GM18519 (cell line): ENCODE measurements at regions not wholly inside any gene's neighbourhood (a gene's known extent, or its start where the extent isn't known, plus 50 kb on each side); places are given as distances from the start of the nearest gene placed in this dataset.

Source experiments
- ATAC-seq: cut with Tn5 transposase; IDR thresholded peaks from one replicate; pipeline ENCODE4 v1.9.1; 2021; ENCODE audit warnings: mild to moderate bottlenecking, moderate library complexity; ENCODE audit not compliant: unreplicated experiment, low FRiP score

DNA sequence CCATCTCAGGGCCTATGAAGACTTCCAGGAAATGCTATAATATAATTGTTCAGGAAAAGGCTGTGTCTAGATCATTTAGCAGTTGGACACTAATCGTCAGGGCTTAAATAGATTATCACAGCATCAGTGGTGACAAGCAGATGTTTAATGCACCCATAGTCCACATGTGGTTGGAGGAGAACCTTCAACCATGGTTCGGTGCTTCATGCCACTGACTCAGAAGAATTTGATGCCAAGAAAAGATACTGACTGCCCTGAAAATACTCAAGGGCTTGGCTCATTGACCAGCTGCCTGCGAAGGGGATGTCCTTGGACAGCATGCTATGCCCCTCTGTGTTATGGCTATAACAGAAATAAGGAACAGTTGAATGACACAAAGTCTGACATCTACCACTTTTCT is 175.7 kb downstream of the HHIPL2 start:
- ATAC-seq: no peak

- no peak for ATAC-seq
These were observed 176.8 kb downstream of the HHIPL2 start for GRCh38 chr1:222370913-222371675.

DNA sequence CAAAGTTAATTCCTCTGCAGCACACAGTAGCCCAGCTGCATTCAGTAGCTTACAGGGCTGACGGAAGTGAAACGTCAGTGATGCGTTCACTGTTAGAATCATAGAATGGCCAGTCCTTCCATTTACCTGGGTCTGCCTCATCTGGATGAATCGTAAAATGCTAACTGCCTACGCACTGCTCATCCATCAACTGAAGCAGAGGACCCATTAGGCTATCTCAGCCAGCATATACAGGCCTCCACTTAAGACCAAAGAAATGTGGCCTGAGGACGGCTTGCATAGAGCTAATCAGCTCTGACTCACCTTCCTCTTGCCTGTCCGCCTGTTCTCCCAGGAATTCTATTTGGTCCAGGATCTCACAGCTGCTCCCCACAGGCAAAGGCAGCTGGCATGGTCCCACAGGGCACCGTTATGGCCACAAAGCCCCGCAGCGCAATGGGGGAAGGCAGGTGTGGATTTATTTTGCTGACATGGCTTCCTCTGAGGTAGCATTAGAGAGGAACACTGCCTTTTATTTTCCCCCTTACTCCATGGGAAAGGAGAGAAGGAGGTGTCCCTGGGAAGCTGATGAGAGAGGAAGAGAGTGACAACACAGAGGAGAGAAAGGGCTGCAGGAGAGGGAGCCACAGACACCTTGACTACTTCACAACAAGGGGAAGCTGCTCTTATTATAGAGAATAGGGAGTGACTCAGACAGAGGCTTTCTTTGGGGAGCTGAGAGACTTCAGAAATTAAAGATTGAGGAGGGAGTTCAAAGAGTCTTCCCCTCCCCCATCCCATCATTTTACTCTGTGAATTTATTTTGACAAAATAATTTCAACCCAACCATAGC is 177.6 kb downstream of the HHIPL2 start:
- ATAC-seq: no peak

- ATAC-seq: no peak
These were observed 178.8 kb downstream of the HHIPL2 start for GRCh38 chr1:222369148-222369547.

GRCh38 chr1:222358100-222358499 is 189.8 kb downstream of the HHIPL2 start:
- ATAC-seq: no peak

- no peak for ATAC-seq
These were observed 190.7 kb downstream of the HHIPL2 start for GRCh38 chr1:222357252-222357651.

DNA sequence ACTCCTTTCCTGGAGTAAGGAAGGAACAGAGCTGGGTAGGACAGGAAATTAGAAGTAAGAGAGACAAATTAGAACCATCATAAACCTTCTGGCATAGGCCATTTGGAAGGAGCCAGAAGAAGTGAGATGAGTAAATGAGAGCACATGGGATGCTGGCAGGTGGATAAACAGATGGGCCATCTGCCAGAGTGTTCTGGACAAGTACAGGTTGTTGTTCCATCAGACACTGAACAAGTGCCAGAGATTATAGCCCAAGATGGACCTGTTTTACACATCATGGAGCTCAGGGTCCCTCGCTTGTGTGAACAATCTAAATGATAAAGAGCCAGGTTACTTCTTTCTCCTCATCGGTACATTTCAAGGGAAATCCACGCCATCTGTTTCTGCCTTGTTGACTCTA is 200.3 kb downstream of the HHIPL2 start:
- ATAC-seq: no peak

GRCh38 chr1:222346955-222347354 is 200.9 kb downstream of the HHIPL2 start:
- no peak for ATAC-seq

DNA sequence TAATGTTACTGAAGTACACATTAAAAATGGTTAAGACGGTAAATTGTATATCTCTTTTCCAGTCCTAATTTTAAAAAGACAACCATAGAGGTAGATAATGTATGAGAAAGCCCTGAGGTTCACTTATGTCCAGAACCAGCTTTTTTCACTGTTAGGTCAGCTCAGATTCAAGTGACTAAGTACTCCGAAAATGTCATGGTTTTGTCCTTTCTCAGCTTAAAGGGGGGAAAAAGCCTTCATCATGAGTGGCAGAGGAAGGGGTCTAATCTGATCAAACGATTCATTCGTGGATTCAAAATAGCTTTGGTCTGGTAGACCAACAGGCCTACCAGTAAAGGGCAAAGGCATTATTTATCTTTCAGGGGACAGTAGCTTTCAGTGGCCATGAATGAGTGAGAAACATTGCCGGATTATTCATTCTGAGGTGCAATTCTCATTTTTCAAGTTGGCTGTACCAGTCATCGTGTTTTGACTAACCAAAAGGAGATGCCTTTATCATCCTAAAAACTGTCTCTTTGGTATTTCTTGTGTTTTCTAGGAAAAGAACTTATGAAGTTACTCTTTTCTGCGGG is 208.4 kb downstream of the HHIPL2 start:
- no peak for ATAC-seq

DNA sequence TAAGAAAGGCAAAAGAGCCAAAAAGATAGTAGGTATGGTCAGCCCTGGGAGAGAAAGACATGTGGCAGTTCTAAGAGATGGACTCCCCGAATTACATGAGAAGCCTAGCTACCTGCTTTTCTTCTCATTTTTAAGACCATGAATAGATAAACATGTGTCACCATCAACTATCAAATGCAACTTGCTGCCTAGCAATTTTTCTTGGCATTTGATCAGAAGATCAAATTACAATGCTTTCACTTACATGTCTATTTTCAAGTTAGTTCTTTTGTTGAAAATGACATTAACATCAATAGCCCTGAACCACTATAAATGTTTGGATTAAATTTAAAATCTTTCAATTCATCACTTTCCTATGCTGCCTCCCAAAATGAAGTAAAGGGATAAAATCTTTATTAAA is 212.3 kb downstream of the HHIPL2 start:
- ATAC-seq: no peak

GRCh38 chr1:222334026-222334680 is 213.8 kb downstream of the HHIPL2 start:
- no peak for ATAC-seq

GRCh38 chr1:222331765-222332164 is 216.1 kb downstream of the HHIPL2 start:
- no peak for ATAC-seq

DNA sequence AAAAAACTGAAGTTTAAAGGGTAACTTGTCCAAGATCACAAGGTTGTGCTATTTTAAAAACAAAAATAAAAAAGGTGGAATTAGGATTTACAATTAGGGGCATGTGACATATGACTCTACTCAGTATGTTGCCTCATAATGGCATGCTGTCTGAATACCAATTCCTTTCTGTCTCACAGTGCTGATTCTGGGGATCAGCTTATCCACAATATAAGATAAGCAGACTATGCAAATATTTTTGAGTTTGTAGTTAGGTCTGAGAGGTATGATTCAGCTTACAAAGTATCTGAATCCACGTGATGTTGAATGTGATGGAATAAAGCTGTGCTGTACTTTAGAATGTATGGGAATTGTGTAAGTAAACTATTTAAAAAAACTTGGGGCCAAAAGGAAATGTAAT is 216.6 kb downstream of the HHIPL2 start:
- ATAC-seq: no peak

GRCh38 chr1:222329493-222330045 is 218.3 kb downstream of the HHIPL2 start:
- no peak for ATAC-seq

DNA sequence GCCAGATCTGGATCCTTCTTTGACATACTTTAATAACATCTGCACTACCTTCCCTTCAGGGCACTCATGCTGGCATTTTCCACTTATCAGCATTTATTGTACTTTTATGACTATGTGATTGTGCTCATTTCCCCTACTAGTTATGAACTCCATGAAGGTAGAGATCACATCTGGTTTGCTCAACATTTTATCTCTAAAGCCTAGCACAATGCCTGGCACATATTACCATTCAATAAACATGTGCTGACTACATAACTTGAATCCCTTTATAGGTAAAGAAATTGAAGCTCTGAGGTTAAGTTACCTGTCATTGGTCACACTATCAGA is 221.2 kb downstream of the HHIPL2 start:
- no peak for ATAC-seq

DNA sequence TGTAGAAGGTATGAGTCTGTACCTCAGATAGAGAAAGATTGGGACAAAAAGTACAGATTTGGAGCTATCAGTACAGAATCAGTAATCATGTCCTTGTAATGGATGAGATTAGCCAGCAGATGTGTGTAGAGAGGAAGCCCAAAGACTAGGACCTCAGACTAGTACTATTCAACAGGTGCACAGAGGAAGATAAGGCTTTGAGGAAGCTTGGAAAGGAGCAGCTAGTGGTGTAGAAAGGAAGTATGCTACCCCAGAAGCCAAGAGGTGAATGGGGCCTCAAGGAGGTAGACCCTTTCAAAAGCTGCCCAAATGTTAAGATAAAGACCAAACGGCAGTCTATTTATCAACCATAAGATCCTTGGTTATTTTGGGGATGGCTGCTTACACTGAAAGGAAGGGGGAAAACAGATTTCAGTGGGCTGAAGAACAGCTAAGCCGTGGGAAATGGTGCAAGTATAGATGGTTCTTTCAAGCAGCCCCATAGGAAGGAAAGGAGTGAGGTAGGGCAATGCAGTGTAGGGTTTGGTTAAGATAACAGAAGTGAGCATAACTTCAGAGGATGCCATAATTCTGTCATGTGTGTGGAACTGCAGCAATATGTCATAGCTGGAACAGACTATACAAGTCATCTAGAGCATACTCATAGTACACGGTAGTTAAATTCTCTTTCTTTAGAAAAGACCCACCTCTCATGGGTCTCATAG is 221.7 kb downstream of the HHIPL2 start:
- ATAC-seq: no peak

DNA sequence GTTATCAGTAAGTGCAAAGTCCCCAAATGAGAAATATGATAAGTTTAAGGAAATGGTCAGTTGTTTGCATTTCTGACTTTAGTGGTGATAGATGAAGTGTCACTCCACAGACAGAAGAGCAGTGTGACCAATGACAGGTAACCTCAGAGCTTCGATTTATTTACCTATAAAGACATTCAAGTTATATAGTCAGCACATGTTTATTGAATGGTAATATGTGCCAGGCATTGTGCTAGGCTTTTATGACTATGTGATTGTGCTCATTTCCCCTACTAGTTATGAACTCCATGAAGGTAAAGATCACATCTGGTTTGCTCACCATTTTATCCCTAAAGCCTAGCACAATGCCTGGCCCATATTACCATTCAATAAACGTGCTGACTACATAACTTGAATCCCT is 222.4 kb downstream of the HHIPL2 start:
- ATAC-seq: no peak

GRCh38 chr1:222314839-222315238 is 233.1 kb downstream of the HHIPL2 start:
- ATAC-seq: no peak

- no peak for ATAC-seq
These were observed 237.1 kb downstream of the HHIPL2 start for GRCh38 chr1:222310836-222311235.

DNA sequence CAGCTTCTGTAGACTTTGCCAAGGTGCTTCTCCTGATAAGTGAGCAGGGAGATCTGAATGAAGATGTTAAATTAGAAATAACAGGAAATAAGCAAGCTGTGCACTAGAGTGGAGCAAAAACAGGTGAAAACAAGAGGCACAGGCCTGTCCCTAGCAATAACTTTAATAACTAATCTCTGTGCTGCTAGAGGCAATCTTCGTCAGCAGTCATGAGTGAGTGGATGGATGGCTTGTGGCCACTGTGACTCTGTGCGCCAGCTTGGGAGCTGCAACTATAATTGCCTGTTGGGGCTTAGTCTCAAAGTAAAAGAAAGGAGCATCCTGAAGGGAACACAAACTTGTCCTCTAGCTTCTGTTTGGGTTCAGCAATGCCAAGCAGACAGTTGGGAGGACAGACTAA is 240.3 kb downstream of the HHIPL2 start:
- no peak for ATAC-seq
